HG03432 (cell line): ENCODE measurements at regions not wholly inside any gene's neighbourhood (a gene's known extent, or its start where the extent isn't known, plus 50 kb on each side); places are given as distances from the start of the nearest gene placed in this dataset.
"Not testable (repeated sequence)": the region's sequence is repeated elsewhere in the genome, so short reads cannot be mapped to it uniquely, and the experiment has no call there.

Experiments
- ATAC-seq: cut with Tn5 transposase; IDR thresholded peaks from one replicate; pipeline ENCODE4 v1.9.1; 2021; ENCODE audit warnings: mild to moderate bottlenecking, moderate library complexity; ENCODE audit not compliant: unreplicated experiment

GRCh38 chr7:41579961-41580935 lies 122.6 kb downstream of the INHBA start:
- no peak for ATAC-seq

DNA sequence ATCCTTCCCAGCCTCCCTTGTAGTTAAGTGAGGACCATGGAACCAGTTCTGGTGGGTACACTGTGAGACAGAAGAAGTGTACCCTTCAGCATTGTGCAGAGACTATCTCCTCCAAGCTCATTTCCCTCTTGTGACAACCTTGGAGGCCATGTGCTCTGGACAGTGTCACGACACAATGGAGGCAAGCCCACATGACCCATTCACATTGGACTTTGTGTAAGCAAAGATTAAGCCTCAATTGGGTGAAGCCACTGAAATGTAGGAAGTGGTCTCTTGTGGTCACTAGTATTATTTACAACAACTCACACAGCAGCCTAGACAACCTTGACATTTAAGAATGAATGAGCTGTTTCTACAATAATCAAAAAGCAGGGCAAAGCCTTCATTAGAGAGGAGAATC lies 124.2 kb downstream of the INHBA start:
- ATAC-seq: no peak

DNA sequence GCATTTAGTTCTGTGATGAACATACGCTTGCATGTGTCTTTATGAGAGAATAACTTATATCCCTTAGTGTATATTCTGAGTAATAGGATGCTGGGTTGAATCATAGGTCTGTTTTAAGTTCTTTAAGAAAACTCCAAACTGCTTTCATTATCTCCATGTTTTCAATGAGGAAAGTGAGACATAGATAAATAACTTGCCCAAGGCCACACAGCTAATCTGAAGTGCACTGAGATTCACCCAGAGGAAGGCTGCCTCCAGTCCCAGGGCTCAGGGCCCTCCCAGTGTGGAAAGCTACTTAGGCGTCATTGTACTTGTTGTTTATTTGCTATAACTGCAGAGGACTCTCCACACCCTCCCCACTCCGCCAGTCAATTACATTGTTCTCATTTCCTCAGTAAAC lies 126.7 kb downstream of the INHBA start:
- no peak for ATAC-seq

- no peak for ATAC-seq
Measured at GRCh38 chr7:41574377-41574776, 128.5 kb downstream of the INHBA start.

DNA sequence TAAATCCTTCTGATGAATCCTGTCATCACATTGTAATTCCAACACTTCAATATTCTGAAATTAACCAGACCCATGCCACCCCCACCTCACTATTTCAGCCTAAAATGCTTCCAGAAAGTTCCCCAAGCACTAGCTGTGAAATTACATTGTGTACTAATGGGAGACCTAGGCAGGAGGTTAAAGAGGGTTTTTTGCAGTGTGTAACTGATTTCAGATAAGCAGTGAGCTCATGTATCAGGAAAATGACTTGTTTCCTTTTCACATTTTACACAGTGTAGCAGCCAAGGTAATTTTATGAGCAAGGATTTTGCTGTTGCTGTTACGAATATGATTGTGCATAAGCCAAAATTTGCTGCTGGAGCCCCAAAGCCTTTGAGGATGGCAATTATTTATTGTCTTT lies 129.0 kb downstream of the INHBA start:
- no peak for ATAC-seq

DNA sequence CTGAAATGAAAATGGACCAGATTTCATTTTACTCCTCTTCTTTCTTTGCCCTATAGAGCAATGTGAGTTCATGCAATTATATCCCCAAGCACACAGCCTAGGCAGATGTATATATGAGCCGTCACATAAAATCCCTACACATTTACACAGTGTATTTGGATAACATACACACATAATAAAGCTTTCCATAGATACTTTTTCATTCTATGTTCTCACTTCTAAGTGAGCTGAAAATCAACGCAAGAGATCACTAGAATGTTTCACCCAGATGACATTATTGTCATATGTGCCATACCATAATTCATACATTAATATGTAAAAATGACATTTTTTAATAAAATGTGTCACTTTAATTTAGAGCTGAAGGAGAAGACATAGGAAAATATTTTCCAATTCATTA lies 129.4 kb downstream of the INHBA start:
- no peak for ATAC-seq

DNA sequence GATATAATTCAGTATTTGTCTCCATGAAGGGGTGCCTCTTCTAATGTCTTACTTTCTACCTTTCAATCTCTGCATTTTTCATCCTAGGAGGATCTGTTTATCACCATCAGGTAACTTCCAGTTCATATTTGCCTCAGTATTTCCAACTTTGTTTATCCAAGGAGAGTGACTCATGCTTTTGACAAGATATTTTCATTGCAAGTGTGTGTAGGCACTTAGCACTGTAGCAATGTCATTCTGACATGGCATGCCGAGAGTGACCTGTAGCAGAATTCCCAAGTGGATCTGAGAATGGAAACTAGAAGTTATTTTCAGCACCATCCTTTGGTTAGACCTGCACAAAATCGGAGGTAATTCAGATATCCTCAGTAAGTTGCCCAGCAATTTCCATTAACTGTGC lies 129.9 kb downstream of the INHBA start:
- no peak for ATAC-seq

DNA sequence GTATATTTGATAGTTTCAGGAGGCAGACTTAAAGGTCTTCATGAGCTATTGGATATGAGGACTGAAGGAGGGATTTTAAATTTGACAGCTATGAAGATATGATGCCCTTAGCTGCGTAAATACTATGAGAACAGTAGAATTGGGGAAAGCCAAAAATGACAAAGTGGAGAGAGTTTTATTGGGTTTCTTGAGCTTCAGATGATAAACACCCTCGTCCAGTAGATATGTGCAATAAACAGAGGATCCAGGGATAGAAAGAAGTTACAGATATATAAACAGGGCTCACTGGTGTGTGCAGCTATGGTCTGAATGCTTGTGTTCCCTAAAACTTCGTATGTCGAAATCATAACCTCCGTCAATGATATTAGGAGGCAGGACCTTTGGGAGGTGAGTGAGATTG lies 131.3 kb downstream of the INHBA start:
- no peak for ATAC-seq

DNA sequence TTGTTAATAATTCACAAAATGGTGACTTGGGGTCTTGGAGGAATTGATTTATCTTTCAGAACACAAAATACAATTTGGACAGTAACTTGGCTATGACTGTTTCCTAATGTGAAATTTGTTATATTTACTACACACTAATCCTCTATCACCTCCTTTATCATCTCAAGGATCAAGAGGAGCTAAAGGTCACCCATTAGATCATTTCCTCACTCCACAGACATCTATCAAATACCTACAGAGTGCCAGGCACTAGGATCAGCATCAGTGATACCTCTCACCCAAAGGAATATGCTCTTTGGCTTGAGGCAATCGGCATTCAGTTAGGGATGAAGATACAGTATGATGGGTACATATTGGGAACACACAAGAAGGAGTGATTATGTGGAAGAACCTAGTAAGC lies 132.1 kb downstream of the INHBA start:
- no peak for ATAC-seq

- ATAC-seq: no peak
Measured at GRCh38 chr7:41568135-41568534, 134.8 kb downstream of the INHBA start.

DNA sequence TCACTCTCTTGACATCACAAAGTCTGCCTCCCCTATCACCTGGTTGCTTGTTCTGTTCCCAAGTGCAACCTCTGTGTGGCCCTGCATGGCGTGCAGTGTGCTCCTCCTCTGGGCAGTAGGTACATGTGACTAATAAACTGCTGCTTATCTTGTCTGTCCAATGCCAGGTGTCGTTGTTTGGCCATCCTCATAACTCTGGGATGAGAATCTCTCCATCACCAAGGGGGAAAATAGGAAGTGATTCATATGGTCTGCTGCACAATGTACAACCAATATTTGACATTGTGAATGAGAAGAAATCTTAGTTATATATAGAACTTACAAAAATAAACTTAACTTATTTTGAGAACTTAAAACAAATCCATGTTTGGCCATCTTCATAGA lies 135.2 kb downstream of the INHBA start:
- no peak for ATAC-seq

GRCh38 chr7:41567031-41567730 lies 135.7 kb downstream of the INHBA start:
- ATAC-seq: no peak

GRCh38 chr7:41566581-41566980 lies 136.3 kb downstream of the INHBA start:
- no peak for ATAC-seq

DNA sequence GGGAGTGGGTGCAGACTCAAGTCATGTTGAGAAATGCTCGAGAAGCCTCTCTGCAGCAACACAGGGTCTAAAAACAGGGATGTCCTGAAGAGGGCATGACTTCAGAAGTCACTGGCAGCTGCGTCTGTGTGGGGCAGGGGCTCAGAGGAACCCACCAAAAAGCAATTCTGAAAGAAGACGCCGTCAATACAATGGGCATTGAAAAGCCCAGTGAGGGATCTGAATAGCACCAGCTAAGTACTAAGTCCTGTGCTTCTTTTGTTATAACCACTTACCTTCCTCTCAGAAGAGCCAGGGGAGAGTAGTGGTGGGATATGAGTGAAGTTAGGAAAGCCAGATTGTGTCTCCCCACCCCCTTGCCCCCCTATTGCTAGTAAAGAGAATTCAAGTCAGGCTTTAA lies 137.2 kb downstream of the INHBA start:
- no peak for ATAC-seq

- ATAC-seq: no peak
Measured at GRCh38 chr7:41559426-41559825, 143.5 kb downstream of the INHBA start.

- ATAC-seq: no peak
Measured at GRCh38 chr7:41554481-41554880, 148.4 kb downstream of the INHBA start.

DNA sequence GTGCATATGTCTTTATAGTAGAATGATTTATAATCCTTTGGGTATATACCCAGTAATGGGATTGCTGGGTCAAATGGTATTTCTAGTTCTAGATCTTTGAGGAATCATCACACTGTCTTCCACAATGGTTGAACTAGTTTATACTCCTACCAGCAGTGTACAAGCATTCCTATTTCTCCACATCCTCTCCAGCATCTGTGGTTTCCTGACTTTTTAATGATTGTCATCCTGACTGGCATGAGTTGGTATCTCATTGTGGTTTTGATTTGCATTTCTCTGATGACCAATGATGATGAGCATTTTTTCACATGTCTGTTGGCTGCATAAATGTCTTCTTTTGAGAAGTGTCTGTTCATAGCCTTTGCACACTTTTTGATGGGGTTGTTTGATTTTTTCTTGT lies 152.8 kb downstream of the INHBA start:
- not testable (repeated sequence) for ATAC-seq

DNA sequence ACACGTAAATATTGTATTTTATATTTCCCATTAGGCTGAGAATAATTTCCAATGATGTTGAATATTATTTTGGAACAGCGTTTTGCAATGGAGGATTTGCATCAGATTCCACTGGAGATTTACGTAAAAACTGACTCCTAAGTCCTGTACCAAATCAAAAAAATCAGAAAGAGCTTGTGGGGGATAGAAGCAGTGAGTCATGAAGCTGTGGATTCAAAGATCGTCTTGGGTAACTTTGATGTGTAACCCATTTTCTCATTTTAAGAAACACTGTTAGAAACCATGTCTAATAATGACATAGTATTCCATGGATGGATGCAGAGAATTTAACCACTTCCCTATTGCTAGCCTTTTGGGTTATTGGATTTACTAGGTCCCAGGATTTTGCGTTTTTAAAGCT lies 158.6 kb downstream of the INHBA start:
- ATAC-seq: no peak

- no peak for ATAC-seq
Measured at GRCh38 chr7:41540601-41541000, 162.3 kb downstream of the INHBA start.

- ATAC-seq: no peak
Measured at GRCh38 chr7:41538810-41539724, 163.8 kb downstream of the INHBA start.
